Caco-2 (cell line): ENCODE measurements at regions not wholly inside any gene's neighbourhood (a gene's known extent, or its start where the extent isn't known, plus 50 kb on each side); places are given as distances from the start of the nearest gene placed in this dataset.

ENCODE experiments used
- BruUV-seq: library from RNA; stranded (reverse); fragments of 400-500 nt; replicated peaks from 2 replicates; lab custom pipeline; 2021; lab: Mats Ljungman, UMichigan
- CTCF ChIA-PET: fragments of 300-600 bp; sonication (Branson Sonifier 250); formaldehyde crosslinking; loops from one replicate; lab custom pipeline; 2022; ENCODE audit warnings: antibody characterized with exemption; lab: Charles Lee
- POLR2A ChIA-PET: fragments of 300-600 bp; sonication (Branson Sonifier 250); formaldehyde crosslinking; loops from one replicate; lab custom pipeline; 2022; ENCODE audit warnings: antibody characterized with exemption; lab: Charles Lee
- DNase-seq, 2 experiments: peaks; one replicate each; pipeline versions ENCODE4 v3.0.0 to v3.0.0-alpha.2; 2020 to 2022
- H3K27me3 ChIP-seq: replicated peaks from 2 replicates; pipeline ENCODE4 v1.6.0; 2011; ENCODE audit warnings: low read length; ENCODE audit not compliant: control insufficient read depth, insufficient read depth
- H3K36me3 ChIP-seq: 2 replicates; pipeline ENCODE4 v1.5.1; 2011; ENCODE audit warnings: low read length; ENCODE audit not compliant: control insufficient read depth, insufficient read depth
- H3K4me1 ChIP-seq: fragments of 250-450 bp; sonication (Bioruptor Pico); 2 replicates; pipeline ENCODE4 v1.5.1; 2020; ENCODE audit warnings: mild to moderate bottlenecking
- H3K4me3 ChIP-seq: 2 replicates; pipeline ENCODE4 v1.5.1; 2011; ENCODE audit warnings: low read depth, mild to moderate bottlenecking, control low read depth, low read length
- H3K9me3 ChIP-seq: fragments of 250-450 bp; sonication (Bioruptor Pico); 2 replicates; pipeline ENCODE4 v1.5.1; 2020; ENCODE audit warnings: mild to moderate bottlenecking, moderate library complexity
- H3K27ac Mint-ChIP-seq: one replicate; pipeline ENCODE4 v1.8.0; 2022; ENCODE audit warnings: mixed read lengths; ENCODE audit not compliant: unreplicated experiment
- H3K27me3 Mint-ChIP-seq: one replicate; pipeline ENCODE4 v1.8.0; 2022; ENCODE audit warnings: mixed read lengths; ENCODE audit not compliant: insufficient read depth, unreplicated experiment
- H3K36me3 Mint-ChIP-seq: one replicate; pipeline ENCODE4 v1.8.0; 2022; ENCODE audit warnings: mild to moderate bottlenecking, mixed read lengths; ENCODE audit not compliant: insufficient read depth, unreplicated experiment
- H3K4me1 Mint-ChIP-seq: one replicate; pipeline ENCODE4 v1.8.0; 2022; ENCODE audit warnings: low read depth, mixed read lengths; ENCODE audit not compliant: unreplicated experiment
- H3K4me3 Mint-ChIP-seq: one replicate; pipeline ENCODE4 v1.8.0; 2022; ENCODE audit warnings: mild to moderate bottlenecking, moderate library complexity, mixed read lengths; ENCODE audit not compliant: unreplicated experiment
- H3K9me3 Mint-ChIP-seq: one replicate; pipeline ENCODE4 v1.8.0; 2022; ENCODE audit warnings: mixed read lengths; ENCODE audit not compliant: unreplicated experiment
- CTCF ChIP-seq, 2 experiments: fragments of 200-600 bp in 1 of 2; IDR thresholded peaks; 1 replicate in 1 of 2; 2 replicates in 1 of 2; pipeline versions ENCODE4 v1.5.1 to v1.8.0; 2011 to 2022; ENCODE audit warnings: antibody characterized with exemption in 1 of 2, control low read depth in 1 of 2, inconsistent platforms in 1 of 2, low read depth in 1 of 2, low read length in 1 of 2, mild to moderate bottlenecking in 1 of 2, moderate library complexity in 1 of 2; ENCODE audit not compliant: insufficient read depth in 1 of 2, severe bottlenecking in 1 of 2, unreplicated experiment in 1 of 2
- intact Hi-C: fragments of 100-400 bp; cut with micrococcal nuclease; formaldehyde crosslinking; loops from one replicate; pipeline ENCODE4 v1.10.0; 2022; ENCODE audit not compliant: unreplicated experiment

DNA sequence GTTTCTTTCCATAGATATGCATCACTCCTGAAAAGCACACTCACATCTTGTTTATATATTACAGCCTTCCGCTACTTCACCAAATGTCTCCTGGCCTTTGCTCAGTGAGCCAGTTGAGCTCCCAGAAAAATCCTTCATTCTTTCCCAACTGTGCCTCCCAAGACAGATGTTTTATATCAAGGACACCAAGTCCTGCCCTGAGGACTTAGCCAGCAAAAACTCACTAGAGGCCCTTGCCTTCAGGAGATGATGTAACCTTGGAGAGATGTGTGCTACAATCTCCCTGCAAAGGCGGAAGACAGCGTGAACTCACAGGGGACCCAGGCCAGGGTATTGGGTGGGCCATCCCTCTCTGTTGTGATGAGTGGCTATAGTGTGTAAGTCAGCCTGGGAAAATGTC lies 86.1 kb upstream of the CTAGE1 start:
- intact Hi-C loops: no loop called here
- Mint-ChIP-seq H3K4me3 (no peak overlapping the region), H3K27ac (no peak overlapping the region), H3K36me3 (no peaks in the 10 kb centered on the region), H3K9me3 (no peaks in the 10 kb centered on the region), H3K4me1 (peaks cover 14% of the 10 kb centered on the region), H3K27me3 (no peaks in the 10 kb centered on the region)
- no peak overlapping the region for H3K4me3 ChIP-seq
- CTCF ChIA-PET: no interaction called here
- no peak for TF ChIP-seq CTCF (IDR thresholded peaks at IDR 0.05; ENCODE audit: insufficient read depth in 1 of 2, low read depth in 1 of 2, low read length in 1 of 2, severe bottlenecking in 1 of 2, unreplicated experiment in 1 of 2)
- DNase-seq: no peak
- H3K36me3 ChIP-seq: no peaks in the 10 kb centered on the region
- H3K27me3 ChIP-seq: no peaks in the 10 kb centered on the region
- H3K4me1 ChIP-seq: no peaks in the 10 kb centered on the region
- BruUV-seq: no TSS peak
- no peaks in the 10 kb centered on the region; the same call in 1 of the 2 replicates for H3K9me3 ChIP-seq
- POLR2A ChIA-PET: no interaction called here

DNA sequence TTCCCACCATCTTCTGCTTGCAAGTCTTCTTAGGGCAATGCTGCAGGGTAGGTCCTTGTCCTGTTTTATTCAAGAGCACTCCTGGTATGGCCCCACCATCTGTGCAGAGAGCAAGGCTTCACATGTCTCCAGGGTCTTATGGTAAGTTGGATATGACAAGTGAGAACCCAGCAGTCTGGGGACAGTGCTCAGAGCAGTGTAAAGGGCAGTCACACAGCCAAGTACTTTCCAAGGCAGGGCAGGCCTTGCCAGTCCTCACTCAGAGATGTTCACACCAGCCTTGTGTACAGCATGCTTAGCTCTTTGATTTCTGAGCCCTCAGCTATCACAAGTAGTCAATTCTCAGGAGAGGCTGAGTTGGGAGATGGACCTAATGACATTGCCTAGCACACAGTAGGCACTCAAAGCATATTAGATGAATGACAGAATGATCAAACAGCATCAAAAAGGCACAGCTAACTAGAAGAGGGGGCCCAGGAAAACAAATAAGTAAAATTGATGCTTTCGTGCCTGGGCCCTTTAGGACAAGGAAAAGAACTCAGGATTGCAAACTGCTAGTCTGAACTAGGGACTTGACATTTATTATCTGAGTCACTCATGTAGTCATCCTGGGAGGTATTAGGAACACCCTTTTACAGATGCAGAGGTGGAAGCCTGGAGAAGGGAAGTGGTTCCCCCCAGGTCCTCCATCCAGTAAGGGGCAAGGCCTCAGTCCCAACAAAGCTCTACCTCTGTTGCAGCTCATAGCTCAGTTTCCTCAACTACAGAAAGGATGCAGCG lies 86.7 kb upstream of the CTAGE1 start:
- no peaks in the 10 kb centered on the region for H3K4me1 ChIP-seq
- ChIA-PET POLR2A (no interaction called here), CTCF (no interaction called here)
- Mint-ChIP-seq H3K27me3 (no peaks in the 10 kb centered on the region), H3K4me1 (peaks cover 14% of the 10 kb centered on the region), H3K4me3 (no peak overlapping the region), H3K9me3 (no peaks in the 10 kb centered on the region), H3K27ac (no peak overlapping the region), H3K36me3 (no peaks in the 10 kb centered on the region)
- no peaks in the 10 kb centered on the region; the same call in 1 of the 2 replicates for H3K9me3 ChIP-seq
- no peaks in the 10 kb centered on the region for H3K27me3 ChIP-seq
- intact Hi-C loops: no loop called here
- no peak for DNase-seq
- H3K4me3 ChIP-seq: no peak overlapping the region
- no peaks in the 10 kb centered on the region for H3K36me3 ChIP-seq
- BruUV-seq: no TSS peak
- TF ChIP-seq CTCF (IDR thresholded peaks at IDR 0.05; ENCODE audit: insufficient read depth in 1 of 2, low read depth in 1 of 2, low read length in 1 of 2, severe bottlenecking in 1 of 2, unreplicated experiment in 1 of 2): no peak

GRCh38 chr18:22505141-22505591 lies 87.5 kb upstream of the CTAGE1 start:
- Histone ChIP-seq H3K27me3 (no peaks in the 10 kb centered on the region), H3K36me3 (no peaks in the 10 kb centered on the region), H3K4me1 (no peaks in the 10 kb centered on the region), H3K9me3 (no peaks in the 10 kb centered on the region), H3K4me3 (no peak overlapping the region)
- DNase-seq: no peak
- Mint-ChIP-seq H3K36me3 (no peaks in the 10 kb centered on the region), H3K4me3 (no peak overlapping the region), H3K27me3 (no peaks in the 10 kb centered on the region), H3K27ac (no peak overlapping the region), H3K4me1 (peaks cover 14% of the 10 kb centered on the region), H3K9me3 (no peaks in the 10 kb centered on the region)
- intact Hi-C loops: no loop called here
- CTCF ChIA-PET: no interaction called here
- BruUV-seq: no TSS peak
- POLR2A ChIA-PET: no interaction called here
- TF ChIP-seq CTCF (IDR thresholded peaks at IDR 0.05; ENCODE audit: insufficient read depth in 1 of 2, low read depth in 1 of 2, low read length in 1 of 2, severe bottlenecking in 1 of 2, unreplicated experiment in 1 of 2): no peak
